HG02571 (cell line): ENCODE measurements at regions not wholly inside any gene's neighbourhood (a gene's known extent, or its start where the extent isn't known, plus 50 kb on each side); places are given as distances from the start of the nearest gene placed in this dataset.

Experiments used
- ATAC-seq: cut with Tn5 transposase; IDR thresholded peaks from one replicate; pipeline ENCODE4 v1.9.1; 2021; ENCODE audit warnings: mild to moderate bottlenecking, moderate library complexity; ENCODE audit not compliant: unreplicated experiment

GRCh38 chr11:32262367-32262766 lies 171.5 kb downstream of the RCN1 start:
- ATAC-seq, result no peak

DNA sequence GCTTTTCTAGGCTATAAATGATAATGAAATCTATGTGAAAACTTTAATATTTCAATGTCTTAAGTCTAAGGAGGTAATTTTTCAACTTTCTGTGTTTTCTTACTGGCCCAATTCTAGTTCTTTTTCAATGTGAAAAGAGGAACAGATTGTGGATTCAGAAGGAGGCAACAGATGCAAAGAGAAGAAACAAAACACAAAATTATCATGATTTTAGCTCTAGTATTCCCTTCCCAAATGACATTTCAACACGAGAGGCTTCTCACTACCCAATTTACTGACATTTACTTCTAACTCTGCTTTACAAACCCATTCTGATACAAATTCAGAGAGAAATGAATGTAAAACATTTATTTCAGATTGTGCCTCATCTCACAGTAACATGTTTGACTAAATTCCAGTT lies 169.4 kb downstream of the WT1 start:
- no peak for ATAC-seq

GRCh38 chr11:32266601-32267000 lies 168.7 kb downstream of the WT1 start:
- no peak for ATAC-seq

DNA sequence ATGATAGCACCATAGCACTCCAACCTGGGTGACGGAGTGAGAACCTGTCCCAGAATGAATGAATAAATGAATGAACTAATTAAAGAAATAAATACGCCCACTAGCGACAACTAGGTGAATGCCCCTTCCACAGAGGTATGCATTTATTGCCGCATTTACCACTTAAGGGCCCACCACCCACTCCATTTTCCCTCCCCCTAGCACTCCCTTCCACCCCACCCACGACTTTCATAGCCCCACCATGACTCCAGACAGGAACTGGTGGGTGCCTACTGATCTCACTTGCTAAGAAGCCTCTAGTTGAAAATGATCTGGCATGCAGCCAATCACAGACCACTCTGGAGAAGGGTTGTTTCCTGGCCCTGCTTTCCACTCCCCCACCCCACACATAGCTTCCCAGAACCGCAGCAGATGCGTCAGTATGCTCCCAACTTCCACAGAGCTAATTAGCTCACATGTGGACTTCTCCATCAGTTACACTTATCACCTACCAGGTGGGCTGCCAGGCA lies 167.6 kb downstream of the WT1 start:
- no peak for ATAC-seq

DNA sequence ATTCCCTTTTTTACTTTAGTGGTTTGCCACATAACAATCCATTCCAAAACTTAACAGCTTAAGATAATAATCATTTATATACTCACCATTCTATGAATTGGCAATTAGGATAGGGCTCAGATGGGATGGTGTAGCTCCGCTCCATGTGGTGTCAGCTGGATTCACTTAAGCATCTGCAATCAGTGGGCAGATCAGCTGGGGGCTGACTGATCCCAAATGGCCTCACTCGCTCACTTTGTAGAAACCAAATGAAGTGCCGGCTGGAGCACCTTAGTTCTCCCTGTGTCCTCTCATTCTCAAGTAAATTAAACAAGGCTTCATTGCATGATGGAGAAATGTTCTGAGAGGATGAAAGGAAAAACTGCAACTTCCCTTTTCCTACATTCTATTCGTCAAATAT lies 161.4 kb downstream of the WT1 start:
- ATAC-seq, result no peak

- no peak for ATAC-seq
These were observed 155.7 kb downstream of the WT1 start for GRCh38 chr11:32279672-32280071.

GRCh38 chr11:32280339-32280738 lies 155.0 kb downstream of the WT1 start:
- no peak for ATAC-seq

- ATAC-seq, result no peak
These were observed 147.1 kb downstream of the WT1 start for GRCh38 chr11:32288276-32288675.

DNA sequence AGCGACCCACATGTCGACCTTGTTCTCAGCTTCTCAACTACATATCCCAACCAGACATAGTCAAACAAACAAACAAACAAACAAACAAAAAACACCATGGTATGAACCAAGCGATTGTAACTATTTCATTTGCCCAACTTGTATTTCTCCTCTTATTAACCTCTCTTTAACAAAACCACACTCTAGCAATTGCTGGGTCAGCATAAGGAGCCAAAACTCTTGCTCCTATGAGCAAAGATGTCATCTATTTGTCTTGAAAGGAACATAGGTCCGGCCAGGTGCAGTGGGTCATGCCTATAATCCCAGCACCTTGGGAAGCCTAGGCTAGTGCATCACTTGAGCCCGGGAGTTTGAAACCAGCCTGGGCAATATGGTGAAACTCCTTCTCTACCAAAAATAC lies 145.6 kb downstream of the WT1 start:
- no peak for ATAC-seq

- no peak for ATAC-seq
These were observed 144.6 kb downstream of the WT1 start for GRCh38 chr11:32290783-32291182.

- ATAC-seq, result no peak
These were observed 137.7 kb downstream of the WT1 start for GRCh38 chr11:32297611-32298011.

- no peak for ATAC-seq
These were observed 132.5 kb downstream of the WT1 start for GRCh38 chr11:32302826-32303225.

DNA sequence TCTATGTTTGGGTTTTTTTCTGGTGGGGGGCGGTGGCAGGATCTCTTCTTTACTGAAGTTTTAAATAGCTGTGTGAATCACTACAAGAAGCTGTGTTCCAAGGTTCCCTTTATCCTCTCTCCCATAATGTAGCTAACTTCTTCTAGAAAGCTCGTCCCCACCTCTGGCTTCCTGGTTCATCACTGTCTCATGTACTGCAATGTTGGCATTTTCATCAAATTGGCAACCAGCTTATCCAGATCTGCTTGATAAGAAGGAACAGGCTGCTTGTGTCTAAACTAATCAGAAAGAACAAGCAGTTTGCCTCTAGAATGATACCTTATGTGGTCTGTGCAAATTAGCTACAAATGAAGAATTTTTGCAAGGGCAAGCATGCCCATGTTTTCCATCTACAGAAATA lies 130.8 kb downstream of the WT1 start:
- ATAC-seq, result no peak

- ATAC-seq, result no peak
These were observed 129.9 kb downstream of the WT1 start for GRCh38 chr11:32305460-32305859.

GRCh38 chr11:32307471-32307870 lies 127.9 kb downstream of the WT1 start:
- no peak for ATAC-seq

- ATAC-seq, result no peak
These were observed 127.4 kb downstream of the WT1 start for GRCh38 chr11:32307913-32308312.

DNA sequence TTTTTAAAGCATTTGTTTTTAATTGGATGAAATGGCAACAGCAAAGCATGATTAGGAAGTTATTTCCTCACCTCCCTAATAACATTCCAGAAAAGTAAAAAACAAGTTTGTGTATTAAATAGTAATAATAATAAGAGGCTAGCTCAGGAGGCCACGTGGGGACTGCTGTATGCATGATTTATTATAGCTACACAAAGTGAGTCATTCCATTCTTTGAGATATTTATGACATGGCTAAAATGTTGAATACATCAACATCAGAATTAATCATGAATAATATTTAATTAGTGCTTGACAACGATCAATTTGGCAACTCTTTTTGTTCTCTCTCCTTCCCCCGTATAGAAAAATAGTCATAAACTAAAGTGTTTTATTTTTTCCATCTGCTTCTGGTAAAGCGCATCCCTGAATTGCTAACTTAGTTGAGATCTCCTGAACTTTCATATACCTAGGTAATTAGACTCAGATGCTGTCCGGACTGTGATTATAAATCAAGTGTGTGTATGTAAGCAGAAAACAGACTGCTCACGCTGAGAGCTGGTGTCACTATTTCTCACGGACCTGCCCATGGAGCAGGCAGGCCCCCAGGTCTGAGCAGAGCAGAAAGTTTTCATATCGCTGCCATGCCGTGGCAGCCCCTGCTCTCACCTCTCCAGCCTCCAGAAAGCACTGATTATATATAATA lies 125.7 kb downstream of the WT1 start:
- ATAC-seq, result no peak

DNA sequence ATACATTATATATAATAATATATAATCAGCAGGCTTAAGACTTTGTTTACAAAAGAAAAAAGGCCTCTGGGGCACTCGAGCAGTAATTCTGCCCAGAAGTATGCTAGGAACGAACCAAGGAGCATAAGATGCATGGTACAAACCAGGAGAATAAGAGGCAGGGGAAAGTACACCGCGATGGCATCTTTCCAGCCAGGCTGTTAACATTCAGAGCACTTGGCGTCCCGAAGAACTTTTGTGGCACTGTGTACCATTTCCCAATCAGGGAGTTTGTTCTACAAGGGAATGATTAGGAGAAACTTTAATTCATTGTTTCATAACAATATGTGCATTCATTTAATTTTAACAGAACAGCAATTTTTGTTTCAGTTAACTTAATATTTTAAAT lies 125.1 kb downstream of the WT1 start:
- no peak for ATAC-seq

DNA sequence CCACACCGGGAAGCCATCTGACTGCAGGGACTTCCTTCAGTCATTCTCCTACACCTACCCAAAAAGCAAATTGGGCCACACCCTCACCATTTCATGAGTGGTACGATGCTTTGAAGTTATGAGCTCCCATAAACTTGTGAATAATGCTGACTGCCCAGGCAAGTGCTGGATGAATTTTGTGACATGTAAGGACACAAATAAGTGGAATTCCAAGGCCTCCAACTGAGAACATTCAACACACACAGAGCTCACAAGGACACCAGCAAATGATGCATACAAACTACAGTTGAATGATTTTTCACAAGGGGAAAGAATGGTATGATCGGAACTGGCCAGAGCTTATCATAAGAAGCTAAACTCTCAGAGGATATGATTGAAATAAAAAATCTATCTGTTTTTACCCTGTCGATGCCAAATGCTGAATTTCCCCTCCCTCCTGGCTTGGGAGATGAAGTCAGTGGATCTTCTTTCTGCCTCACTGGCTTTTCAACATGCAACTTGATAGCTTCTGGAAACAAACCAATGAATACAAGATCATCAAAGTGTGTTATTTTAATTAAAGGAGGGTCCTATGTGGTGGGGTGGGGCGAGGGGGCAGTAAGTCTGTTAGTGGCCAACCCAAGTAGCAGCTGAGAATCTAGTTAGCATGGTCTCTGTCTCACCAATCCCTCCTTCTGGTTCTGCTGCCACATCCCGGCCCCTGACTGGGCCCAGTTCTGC lies 123.8 kb downstream of the WT1 start:
- ATAC-seq, result no peak

DNA sequence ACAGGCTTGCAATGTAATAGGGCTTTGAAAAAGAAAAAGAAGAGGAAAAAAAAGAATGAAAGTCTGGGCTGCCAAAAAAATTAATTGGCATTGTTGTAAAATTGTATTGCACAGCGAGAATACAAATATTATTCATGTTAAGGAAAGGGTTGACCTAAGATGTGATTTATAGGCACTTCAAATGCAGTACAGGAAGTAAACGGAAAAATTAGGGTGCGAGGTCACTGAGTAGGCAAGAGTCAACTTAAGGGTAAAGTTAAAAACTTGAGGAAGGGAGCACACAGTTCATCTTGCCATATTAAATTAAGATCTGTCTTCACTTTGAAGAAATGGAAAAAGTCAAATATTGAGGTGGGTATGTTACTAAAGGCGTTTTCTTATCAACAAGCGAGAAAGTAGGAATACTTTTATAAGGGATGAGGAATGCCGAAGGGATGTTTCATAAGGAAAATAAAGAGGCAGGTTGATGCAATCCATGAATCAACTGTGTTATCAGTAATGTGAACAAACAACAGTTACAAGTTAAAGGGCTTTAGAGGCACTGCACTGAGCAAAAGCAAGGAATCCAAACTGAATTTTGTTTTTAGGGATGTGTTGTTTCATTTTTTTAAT lies 123.0 kb downstream of the WT1 start:
- ATAC-seq, result no peak

DNA sequence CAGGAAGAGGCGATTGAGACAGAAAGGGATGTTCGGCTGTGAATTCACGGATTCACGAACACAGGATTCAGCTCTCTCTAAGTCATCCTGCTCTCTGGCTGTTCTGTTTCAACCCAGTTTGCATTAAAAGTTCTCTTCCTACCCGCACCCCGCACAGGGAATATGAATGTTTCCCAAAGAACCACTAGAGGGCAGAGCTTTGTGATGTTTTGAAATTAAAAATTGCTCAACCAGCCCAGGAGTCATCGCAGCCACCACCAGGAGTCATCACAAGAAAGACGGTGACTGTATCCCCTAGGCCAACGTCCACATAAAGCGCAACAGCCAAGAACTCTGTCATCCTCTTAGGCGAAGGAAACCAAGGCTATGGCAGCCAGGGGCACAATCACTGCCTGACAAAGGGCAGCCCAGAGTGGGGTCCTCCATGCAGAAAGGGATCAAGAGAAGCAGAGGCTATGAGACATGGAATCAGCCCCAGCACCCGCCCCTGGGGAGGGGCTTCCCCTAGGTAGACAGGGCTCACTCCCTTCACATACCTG lies 122.4 kb downstream of the WT1 start:
- no peak for ATAC-seq

- ATAC-seq, result no peak
These were observed 121.9 kb downstream of the WT1 start for GRCh38 chr11:32313477-32313876.
